GM18909 (cell line): ENCODE measurements at regions not wholly inside any gene's neighbourhood (a gene's known extent, or its start where the extent isn't known, plus 50 kb on each side); places are given as distances from the start of the nearest gene placed in this dataset.
"Not testable (repeated sequence)": the region's sequence is repeated elsewhere in the genome, so short reads cannot be mapped to it uniquely, and the experiment has no call there.

Experiments
- ATAC-seq: cut with Tn5 transposase; IDR thresholded peaks from one replicate; pipeline ENCODE4 v1.9.1; 2021; ENCODE audit warnings: mild to moderate bottlenecking; ENCODE audit not compliant: unreplicated experiment, poor library complexity

- ATAC-seq, result peak; percentile 55
These were observed 269.3 kb downstream of the PCDH7 start for GRCh38 chr4:30989508-30989907.

GRCh38 chr4:30996841-30997240 is 276.7 kb downstream of the PCDH7 start:
- ATAC-seq, result no peak

- no peak for ATAC-seq
These were observed 284.9 kb downstream of the PCDH7 start for GRCh38 chr4:31005037-31005436.

GRCh38 chr4:31007858-31008257 is 287.7 kb downstream of the PCDH7 start:
- ATAC-seq, result no peak

GRCh38 chr4:31009926-31010325 is 289.8 kb downstream of the PCDH7 start:
- no peak for ATAC-seq

- no peak for ATAC-seq
These were observed 295.0 kb downstream of the PCDH7 start for GRCh38 chr4:31015123-31015522.

- no peak for ATAC-seq
These were observed 296.3 kb downstream of the PCDH7 start for GRCh38 chr4:31016322-31017061.

- ATAC-seq, result no peak
These were observed 300.2 kb downstream of the PCDH7 start for GRCh38 chr4:31020363-31020762.

GRCh38 chr4:31021008-31021407 is 300.8 kb downstream of the PCDH7 start:
- no peak for ATAC-seq

GRCh38 chr4:31022702-31023101 is 302.5 kb downstream of the PCDH7 start:
- no peak for ATAC-seq

- no peak for ATAC-seq
These were observed 302.9 kb downstream of the PCDH7 start for GRCh38 chr4:31023109-31023508.

GRCh38 chr4:31023742-31024141 is 303.6 kb downstream of the PCDH7 start:
- no peak for ATAC-seq

- not testable (repeated sequence) for ATAC-seq
These were observed 304.6 kb downstream of the PCDH7 start for GRCh38 chr4:31024781-31025180.

- ATAC-seq, result no peak
These were observed 306.1 kb downstream of the PCDH7 start for GRCh38 chr4:31026256-31026655.

GRCh38 chr4:31034550-31034949 is 314.4 kb downstream of the PCDH7 start:
- ATAC-seq, result no peak

GRCh38 chr4:31035761-31036160 is 315.6 kb downstream of the PCDH7 start:
- no peak for ATAC-seq

GRCh38 chr4:31037703-31038102 is 317.5 kb downstream of the PCDH7 start:
- ATAC-seq, result no peak

- ATAC-seq, result no peak
These were observed 319.2 kb downstream of the PCDH7 start for GRCh38 chr4:31039382-31039781.

- ATAC-seq, result no peak
These were observed 319.9 kb downstream of the PCDH7 start for GRCh38 chr4:31040106-31040505.

- ATAC-seq, result no peak
These were observed 321.2 kb downstream of the PCDH7 start for GRCh38 chr4:31041385-31041784.

GRCh38 chr4:31041853-31042252 is 321.7 kb downstream of the PCDH7 start:
- no peak for ATAC-seq

- ATAC-seq, result no peak
These were observed 323.4 kb downstream of the PCDH7 start for GRCh38 chr4:31043382-31044062.
